Tibial nerve (tissue), 3 donors: ENCODE measurements at regions not wholly inside any gene's neighbourhood (a gene's known extent, or its start where the extent isn't known, plus 50 kb on each side); places are given as distances from the start of the nearest gene placed in this dataset.
"Not testable (repeated sequence)": the region's sequence is repeated elsewhere in the genome, so short reads cannot be mapped to it uniquely, and the experiment has no call there.

Experiments used
- CTCF ChIP-seq, 5 experiments: fragments of 200-600 bp in 3 of 5; fragments of 450-650 bp in 2 of 5; sonication (generic) in 3 of 5; IDR thresholded peaks; one replicate each; pipeline ENCODE4 v1.5.1; 2016 to 2019; ENCODE audit warnings: antibody characterized with exemption in 5 of 5, mild to moderate bottlenecking in 3 of 5, moderate library complexity in 2 of 5
- POLR2A ChIP-seq, 2 donors: fragments of 450-650 bp; IDR thresholded peaks; one replicate each; pipeline ENCODE4 v1.6.1; 2017; ENCODE audit warnings: antibody characterized with exemption in 2 of 2, mild to moderate bottlenecking in 2 of 2, moderate library complexity in 2 of 2

GRCh38 chr2:89296820-89297398 lies 605.4 kb downstream of the RPIA start:
- TF ChIP-seq POLR2A, CTCF (IDR thresholded peaks at IDR 0.05): not testable (repeated sequence)
